Brain microvascular endothelial cell (primary cell): ENCODE measurements at regions not wholly inside any gene's neighbourhood (a gene's known extent, or its start where the extent isn't known, plus 50 kb on each side); places are given as distances from the start of the nearest gene placed in this dataset.

Experiments
- DNase-seq: peaks from one replicate; pipeline ENCODE4 v3.0.0-alpha.2; 2020
- H3K27ac ChIP-seq: fragments of 250-450 bp; sonication (Bioruptor Pico); 2 replicates; pipeline ENCODE4 v1.5.1; 2020; ENCODE audit warnings: mild to moderate bottlenecking, moderate library complexity
- H3K27me3 ChIP-seq: fragments of 250-450 bp; sonication (Bioruptor Pico); replicated peaks from 2 replicates; pipeline ENCODE4 v1.5.1; 2020; ENCODE audit warnings: mild to moderate bottlenecking
- H3K36me3 ChIP-seq: fragments of 250-450 bp; sonication (Bioruptor Pico); replicated peaks from 2 replicates; pipeline ENCODE4 v1.5.1; 2020; ENCODE audit warnings: mild to moderate bottlenecking
- H3K4me3 ChIP-seq: 2 replicates; pipeline ENCODE4 v1.5.1; 2011; ENCODE audit warnings: low read depth, mild to moderate bottlenecking, control low read depth, low read length, moderate library complexity
- in situ Hi-C: cut with HindIII; loops from 2 replicates; pipeline ENCODE4 v1.10.0; 2017; ENCODE audit warnings: low sequenced_read_pairs, low pct_ligation_motif_present
- TF ChIP-seq, protein P1 (sequence below): IDR thresholded peaks from 2 replicates; pipeline ENCODE4 v1.5.1; 2011; ENCODE audit warnings: low read depth, mild to moderate bottlenecking, moderate library complexity, low read length, control low read depth, inconsistent platforms; ENCODE audit errors: missing control alignments

DNA sequence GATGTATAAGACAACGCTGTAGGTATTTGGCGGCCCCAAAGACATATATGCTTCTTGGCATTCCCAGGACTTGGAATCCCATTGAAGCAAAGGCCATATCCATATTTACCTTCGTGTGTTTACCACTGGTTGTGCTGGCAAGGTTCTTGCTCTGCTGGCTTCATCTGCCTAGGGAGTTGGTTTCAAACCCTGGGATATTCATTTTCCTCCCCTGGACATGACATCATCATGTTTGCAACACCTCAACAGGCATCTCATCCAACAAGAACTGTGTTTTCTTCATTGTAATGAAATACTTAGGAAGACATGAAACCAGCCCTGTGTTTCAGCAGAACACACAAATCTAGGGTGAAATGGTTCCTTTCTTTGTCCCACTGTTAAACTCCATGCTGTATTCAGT is 77.9 kb upstream of the PHLPP1 start:
- H3K4me3 ChIP-seq: no peak overlapping the region
- no peak for DNase-seq
- TF ChIP-seq, protein P1, sequence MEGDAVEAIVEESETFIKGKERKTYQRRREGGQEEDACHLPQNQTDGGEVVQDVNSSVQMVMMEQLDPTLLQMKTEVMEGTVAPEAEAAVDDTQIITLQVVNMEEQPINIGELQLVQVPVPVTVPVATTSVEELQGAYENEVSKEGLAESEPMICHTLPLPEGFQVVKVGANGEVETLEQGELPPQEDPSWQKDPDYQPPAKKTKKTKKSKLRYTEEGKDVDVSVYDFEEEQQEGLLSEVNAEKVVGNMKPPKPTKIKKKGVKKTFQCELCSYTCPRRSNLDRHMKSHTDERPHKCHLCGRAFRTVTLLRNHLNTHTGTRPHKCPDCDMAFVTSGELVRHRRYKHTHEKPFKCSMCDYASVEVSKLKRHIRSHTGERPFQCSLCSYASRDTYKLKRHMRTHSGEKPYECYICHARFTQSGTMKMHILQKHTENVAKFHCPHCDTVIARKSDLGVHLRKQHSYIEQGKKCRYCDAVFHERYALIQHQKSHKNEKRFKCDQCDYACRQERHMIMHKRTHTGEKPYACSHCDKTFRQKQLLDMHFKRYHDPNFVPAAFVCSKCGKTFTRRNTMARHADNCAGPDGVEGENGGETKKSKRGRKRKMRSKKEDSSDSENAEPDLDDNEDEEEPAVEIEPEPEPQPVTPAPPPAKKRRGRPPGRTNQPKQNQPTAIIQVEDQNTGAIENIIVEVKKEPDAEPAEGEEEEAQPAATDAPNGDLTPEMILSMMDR: no peak
- in situ Hi-C loops: no loop called here
- no peaks in the 10 kb centered on the region for H3K27me3 ChIP-seq
- no peak overlapping the region for H3K27ac ChIP-seq
- no peaks in the 10 kb centered on the region for H3K36me3 ChIP-seq

DNA sequence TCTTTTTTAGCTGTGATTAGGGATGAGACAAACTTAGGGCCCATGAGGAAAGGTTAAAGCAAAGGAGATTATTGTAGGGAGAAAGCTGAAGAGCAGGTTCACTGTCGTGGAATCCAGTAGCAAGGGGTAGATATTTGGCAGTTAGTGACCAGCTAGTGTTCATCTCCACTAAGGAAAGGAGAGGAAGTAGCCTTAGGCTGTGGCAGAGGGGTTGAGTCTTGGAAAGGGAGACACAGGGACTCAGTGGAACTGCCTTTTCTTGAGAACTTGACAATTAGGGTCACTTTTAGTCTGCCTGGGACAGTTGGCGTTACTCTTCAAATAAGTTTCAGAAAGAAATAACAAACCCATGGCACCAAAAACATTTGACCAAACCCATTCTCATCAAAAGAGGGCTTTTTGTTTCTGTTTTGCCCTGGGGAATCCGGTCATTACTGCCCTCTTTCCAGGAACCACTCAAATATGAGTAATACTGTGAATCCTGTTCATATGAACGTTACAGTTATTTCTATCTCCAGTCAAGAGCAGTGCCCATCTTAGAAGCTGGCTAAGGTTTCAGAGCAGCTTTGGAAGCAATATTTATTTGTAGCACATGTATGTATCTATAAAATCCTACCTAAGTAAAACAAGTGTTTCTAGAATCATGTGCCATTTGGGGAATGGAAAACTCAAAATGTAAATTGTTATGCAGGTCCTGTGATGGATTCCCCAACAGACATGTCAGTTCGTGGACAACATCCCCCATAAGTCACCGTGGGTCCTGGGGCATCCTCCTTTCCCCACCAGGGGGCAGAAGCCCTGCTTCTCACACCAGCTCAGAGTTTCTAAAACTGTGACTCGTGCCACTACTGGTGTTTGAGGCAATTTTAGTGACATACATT is 77.3 kb upstream of the PHLPP1 start:
- in situ Hi-C loops: no loop called here
- no peak overlapping the region for H3K4me3 ChIP-seq
- no peak overlapping the region for H3K27ac ChIP-seq
- TF ChIP-seq, protein P1: peak; percentile 71
- DNase-seq: peak; percentile 6
- no peaks in the 10 kb centered on the region for H3K36me3 ChIP-seq
- no peaks in the 10 kb centered on the region for H3K27me3 ChIP-seq

DNA sequence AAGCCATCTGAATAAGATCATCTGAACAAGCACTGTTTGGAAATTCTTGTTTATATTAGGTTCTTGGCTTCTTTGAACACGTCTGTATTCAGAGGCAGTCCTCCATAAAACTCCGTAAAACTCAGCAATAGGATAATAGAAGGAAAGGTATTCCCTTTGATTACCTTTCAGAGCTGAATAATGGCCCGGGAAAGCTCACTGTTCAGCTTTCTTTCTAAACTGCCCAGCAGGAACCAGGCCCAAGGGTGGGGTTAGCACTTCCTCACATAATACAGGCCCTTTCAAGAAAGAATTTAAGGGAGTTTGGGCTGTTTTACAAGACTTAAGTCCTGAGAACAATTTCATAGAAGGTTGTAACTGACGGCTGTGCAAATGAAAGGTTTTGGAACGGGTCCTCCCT is 72.2 kb upstream of the PHLPP1 start:
- Histone ChIP-seq H3K27ac (no peak overlapping the region), H3K27me3 (no peaks in the 10 kb centered on the region), H3K36me3 (no peaks in the 10 kb centered on the region), H3K4me3 (no peak overlapping the region)
- no peak for DNase-seq
- in situ Hi-C loops: no loop called here
- TF ChIP-seq, protein P1: no peak

GRCh38 chr18:62644773-62645172 is 70.6 kb upstream of the PHLPP1 start:
- DNase-seq: no peak
- Histone ChIP-seq H3K27ac (no peak overlapping the region), H3K36me3 (no peaks in the 10 kb centered on the region), H3K4me3 (no peak overlapping the region), H3K27me3 (no peaks in the 10 kb centered on the region)
- in situ Hi-C loops: no loop called here
- TF ChIP-seq, protein P1: no peak

GRCh38 chr18:62647179-62647578 is 68.2 kb upstream of the PHLPP1 start:
- TF ChIP-seq, protein P1: no peak
- in situ Hi-C loops: no loop called here
- no peak for DNase-seq
- Histone ChIP-seq H3K27ac (no peak overlapping the region), H3K27me3 (no peaks in the 10 kb centered on the region), H3K36me3 (no peaks in the 10 kb centered on the region), H3K4me3 (no peak overlapping the region)

DNA sequence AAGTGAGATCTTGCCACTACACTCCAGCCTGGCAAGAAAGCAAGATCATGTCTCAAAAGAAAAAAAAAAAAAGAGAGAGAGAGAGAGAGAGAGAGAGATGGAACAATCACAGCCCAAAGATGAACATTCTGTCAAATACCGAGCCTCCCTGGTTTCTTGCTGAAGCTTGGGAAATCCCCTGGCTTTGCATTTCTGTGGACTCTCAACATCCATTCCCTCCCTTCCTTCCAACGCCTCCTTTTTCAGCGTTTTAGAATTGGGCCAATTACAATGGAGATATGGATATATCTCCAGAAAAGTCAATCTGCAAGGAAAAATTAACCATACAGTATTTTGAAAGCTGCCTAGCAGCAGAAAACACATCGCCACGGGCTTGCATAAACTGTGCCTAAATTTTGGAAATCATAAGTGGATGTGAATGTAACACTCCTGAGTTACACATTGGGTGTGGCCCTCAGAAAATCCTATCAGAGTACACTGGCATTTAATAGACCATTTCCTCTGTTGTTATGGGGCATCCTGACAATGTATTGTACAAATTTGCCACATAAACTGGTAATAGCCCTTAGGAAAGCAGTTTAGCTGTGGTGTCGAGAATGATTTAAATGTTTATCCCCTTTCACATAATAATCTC is 67.2 kb upstream of the PHLPP1 start:
- Histone ChIP-seq H3K27ac (no peak overlapping the region), H3K4me3 (no peak overlapping the region), H3K27me3 (no peaks in the 10 kb centered on the region), H3K36me3 (no peaks in the 10 kb centered on the region)
- TF ChIP-seq, protein P1: no peak
- in situ Hi-C loops: no loop called here
- DNase-seq: no peak
